OCI-LY7 (cell line): ENCODE measurements at regions not wholly inside any gene's neighbourhood (a gene's known extent, or its start where the extent isn't known, plus 50 kb on each side); places are given as distances from the start of the nearest gene placed in this dataset.

Experiments
- BruUV-seq: library from RNA; stranded (reverse); fragments of 400-500 nt; replicated peaks from 2 replicates; lab custom pipeline; 2021; lab: Mats Ljungman, UMichigan
- CTCF ChIA-PET: fragments of 300-600 bp; sonication (Branson Sonifier 250); formaldehyde crosslinking; loops from one replicate; lab custom pipeline; 2022; ENCODE audit warnings: antibody characterized with exemption; ENCODE audit not compliant: unreplicated experiment; lab: Charles Lee
- POLR2A ChIA-PET: fragments of 300-600 bp; sonication (Branson Sonifier 250); formaldehyde crosslinking; loops from one replicate; lab custom pipeline; 2022; ENCODE audit warnings: antibody characterized with exemption; lab: Charles Lee
- DNase-seq: peaks from one replicate; pipeline ENCODE4 v3.0.0-alpha.2; 2015; ENCODE audit warnings: low spot score
- H2AFZ ChIP-seq: fragments of 200-600 bp; sonication (generic), shearing (Covaris generic); 2 replicates; pipeline ENCODE4 v1.6.1; 2014; ENCODE audit warnings: mild to moderate bottlenecking, antibody characterized with exemption, low read length, moderate library complexity
- H3K27ac ChIP-seq: fragments of 200-600 bp; sonication (generic); 2 replicates; pipeline ENCODE4 v1.5.1; 2014; ENCODE audit warnings: mixed run types, low read depth, mild to moderate bottlenecking, moderate library complexity, low read length, inconsistent platforms; ENCODE audit not compliant: poor library complexity, severe bottlenecking
- H3K36me3 ChIP-seq: fragments of 200-600 bp; sonication (generic); 2 replicates; pipeline ENCODE4 v1.6.1; 2014; ENCODE audit warnings: mild to moderate bottlenecking, antibody characterized with exemption, low read length, moderate library complexity, mixed read lengths; ENCODE audit not compliant: insufficient read depth
- H3K4me1 ChIP-seq: fragments of 200-600 bp; sonication (generic); 2 replicates; pipeline ENCODE4 v1.5.1; 2014; ENCODE audit warnings: mild to moderate bottlenecking, low read length; ENCODE audit not compliant: insufficient read depth, poor library complexity, severe bottlenecking
- H3K4me2 ChIP-seq: fragments of 200-600 bp; sonication (generic); 2 replicates; pipeline ENCODE4 v1.6.1; 2014; ENCODE audit warnings: mild to moderate bottlenecking, low read length
- H3K4me3 ChIP-seq: fragments of 200-600 bp; sonication (generic); 2 replicates; pipeline ENCODE4 v1.5.1; 2014; ENCODE audit warnings: mild to moderate bottlenecking, low read depth, low read length; ENCODE audit not compliant: poor library complexity, severe bottlenecking
- H3K79me2 ChIP-seq: fragments of 200-600 bp; sonication (generic); 2 replicates; pipeline ENCODE4 v1.6.1; 2016; ENCODE audit warnings: low read depth, mild to moderate bottlenecking, low read length, moderate library complexity, mixed read lengths; ENCODE audit not compliant: insufficient read depth
- H3K9me2 ChIP-seq: fragments of 200-600 bp; sonication (generic); 2 replicates; pipeline ENCODE4 v1.6.1; 2016; ENCODE audit warnings: mild to moderate bottlenecking, low read length, mixed read lengths; ENCODE audit not compliant: insufficient read depth
- H3K9me3 ChIP-seq: fragments of 200-600 bp; sonication (generic); 2 replicates; pipeline ENCODE4 v1.6.1; 2014; ENCODE audit warnings: mild to moderate bottlenecking, mixed run types, low read length, mixed read lengths
- H4K20me1 ChIP-seq: fragments of 200-600 bp; sonication (generic); 2 replicates; pipeline ENCODE4 v1.6.1; 2014; ENCODE audit warnings: mild to moderate bottlenecking, antibody characterized with exemption, low read length, moderate library complexity, mixed read lengths; ENCODE audit not compliant: insufficient read depth
- EZH2phosphoT487 ChIP-seq: fragments of 200-600 bp; sonication (generic); IDR thresholded peaks from 2 replicates; pipeline ENCODE4 v1.6.1; 2018; ENCODE audit warnings: low read depth, borderline replicate concordance, mild to moderate bottlenecking, mixed run types, antibody characterized with exemption, low read length, moderate library complexity, mixed read lengths
- intact Hi-C: fragments of 100-400 bp; cut with micrococcal nuclease; formaldehyde crosslinking; loops from one replicate; pipeline ENCODE4 v1.10.0; 2022; ENCODE audit not compliant: unreplicated experiment
- TF ChIP-seq, protein P1 (sequence below): fragments of 200-600 bp; sonication (generic); conservative IDR thresholded peaks from 2 replicates; pipeline ENCODE4 v1.5.1; 2014; ENCODE audit warnings: mild to moderate bottlenecking, antibody characterized with exemption, low read length, moderate library complexity, mixed read lengths

DNA sequence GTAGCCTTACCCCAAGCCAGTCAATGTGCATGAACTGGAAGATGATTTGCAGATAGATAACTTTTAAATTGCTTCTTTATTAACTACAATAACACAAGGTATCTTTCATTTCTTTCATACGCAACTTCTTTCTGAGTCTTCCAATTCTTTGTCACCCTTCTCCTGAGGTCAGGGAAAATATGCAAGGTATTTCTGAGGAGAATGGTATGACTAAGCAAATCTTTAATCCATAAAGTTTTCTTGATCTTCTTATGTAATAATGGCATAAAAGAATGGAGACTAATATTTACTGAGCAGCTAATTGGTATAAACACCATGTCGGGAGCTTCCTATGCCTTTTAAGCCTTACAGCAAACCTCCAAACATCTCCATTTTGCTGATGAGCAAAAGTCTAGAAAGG is 438.9 kb downstream of the KCNJ2 start:
- POLR2A ChIA-PET, result no interaction called here

DNA sequence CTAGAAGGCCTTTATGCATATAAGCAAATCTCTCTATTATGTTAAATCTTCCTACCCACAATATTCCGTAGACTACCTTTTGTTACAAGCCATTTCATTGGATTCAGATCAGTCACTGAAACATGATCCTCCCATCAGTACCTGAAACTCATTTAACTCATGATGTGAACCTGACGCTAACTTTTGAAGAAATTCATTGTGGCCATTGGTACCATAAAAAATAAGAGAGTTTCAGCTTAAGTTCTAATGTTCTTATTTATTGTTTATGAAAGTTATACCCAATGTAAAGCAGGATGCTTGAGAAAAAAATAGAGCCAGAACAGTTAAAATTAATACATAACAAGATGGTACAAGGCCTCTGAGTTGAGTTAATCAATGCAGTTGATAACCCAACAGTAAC is 439.6 kb downstream of the KCNJ2 start:
- no peaks in the 10 kb centered on the region for H3K79me2 ChIP-seq
- ChIA-PET CTCF (no interaction called here), POLR2A (no interaction called here)
- no peak overlapping the region for H2AFZ ChIP-seq
- no peaks in the 10 kb centered on the region for H4K20me1 ChIP-seq
- no TSS peak for BruUV-seq
- no peak overlapping the region for H3K4me2 ChIP-seq
- TF ChIP-seq, protein P1, sequence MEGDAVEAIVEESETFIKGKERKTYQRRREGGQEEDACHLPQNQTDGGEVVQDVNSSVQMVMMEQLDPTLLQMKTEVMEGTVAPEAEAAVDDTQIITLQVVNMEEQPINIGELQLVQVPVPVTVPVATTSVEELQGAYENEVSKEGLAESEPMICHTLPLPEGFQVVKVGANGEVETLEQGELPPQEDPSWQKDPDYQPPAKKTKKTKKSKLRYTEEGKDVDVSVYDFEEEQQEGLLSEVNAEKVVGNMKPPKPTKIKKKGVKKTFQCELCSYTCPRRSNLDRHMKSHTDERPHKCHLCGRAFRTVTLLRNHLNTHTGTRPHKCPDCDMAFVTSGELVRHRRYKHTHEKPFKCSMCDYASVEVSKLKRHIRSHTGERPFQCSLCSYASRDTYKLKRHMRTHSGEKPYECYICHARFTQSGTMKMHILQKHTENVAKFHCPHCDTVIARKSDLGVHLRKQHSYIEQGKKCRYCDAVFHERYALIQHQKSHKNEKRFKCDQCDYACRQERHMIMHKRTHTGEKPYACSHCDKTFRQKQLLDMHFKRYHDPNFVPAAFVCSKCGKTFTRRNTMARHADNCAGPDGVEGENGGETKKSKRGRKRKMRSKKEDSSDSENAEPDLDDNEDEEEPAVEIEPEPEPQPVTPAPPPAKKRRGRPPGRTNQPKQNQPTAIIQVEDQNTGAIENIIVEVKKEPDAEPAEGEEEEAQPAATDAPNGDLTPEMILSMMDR, result no peak
- TF ChIP-seq EZH2phosphoT487, result no peak
- H3K9me2 ChIP-seq, result no peaks in the 10 kb centered on the region
- H3K4me3 ChIP-seq, result no peak overlapping the region
- H3K9me3 ChIP-seq, result no peaks in the 10 kb centered on the region
- DNase-seq, result no peak
- intact Hi-C loops, result no loop called here
- no peak overlapping the region for H3K27ac ChIP-seq
- H3K4me1 ChIP-seq, result no peaks in the 10 kb centered on the region
- no peaks in the 10 kb centered on the region for H3K36me3 ChIP-seq

More for the DNA sequence above, 438.9 kb downstream of the KCNJ2 start:
- H3K4me2 ChIP-seq, result no peak overlapping the region
- no peaks in the 10 kb centered on the region for H4K20me1 ChIP-seq
- no peak overlapping the region for H3K4me3 ChIP-seq
- H3K9me3 ChIP-seq, result no peaks in the 10 kb centered on the region
- H3K79me2 ChIP-seq, result no peaks in the 10 kb centered on the region
- no peaks in the 10 kb centered on the region for H3K9me2 ChIP-seq
- CTCF ChIA-PET, result no interaction called here
- TF ChIP-seq, protein P1, result no peak
- TF ChIP-seq EZH2phosphoT487, result no peak
- no peaks in the 10 kb centered on the region for H3K4me1 ChIP-seq
- no peak overlapping the region for H2AFZ ChIP-seq
- no TSS peak for BruUV-seq
- no peak for DNase-seq
- H3K27ac ChIP-seq, result no peak overlapping the region
- no peaks in the 10 kb centered on the region for H3K36me3 ChIP-seq
- intact Hi-C loops, result no loop called here

DNA sequence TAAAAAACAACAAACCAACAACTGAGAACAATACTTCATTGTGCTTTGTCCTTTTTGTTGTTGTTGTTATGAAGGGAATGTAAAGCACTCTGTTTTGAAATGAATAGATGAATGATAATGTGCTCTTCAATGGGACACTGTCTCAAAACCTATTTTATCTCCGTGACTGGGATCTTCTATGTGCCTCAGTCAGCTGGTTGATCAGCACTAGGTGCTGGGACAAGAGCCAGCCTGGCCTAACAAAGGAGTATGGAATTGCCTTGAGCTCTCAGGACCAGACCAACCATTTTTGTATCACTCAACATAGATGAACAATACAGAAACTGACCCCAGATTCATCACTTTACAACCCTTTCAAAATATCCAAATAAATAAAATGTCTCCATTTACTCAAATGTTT is 440.2 kb downstream of the KCNJ2 start:
- intact Hi-C loops, result no loop called here
- Histone ChIP-seq H3K9me2 (no peaks in the 10 kb centered on the region), H2AFZ (no peak overlapping the region), H3K4me1 (no peaks in the 10 kb centered on the region), H3K27ac (no peak overlapping the region), H3K9me3 (no peaks in the 10 kb centered on the region), H4K20me1 (no peaks in the 10 kb centered on the region), H3K79me2 (no peaks in the 10 kb centered on the region), H3K36me3 (no peaks in the 10 kb centered on the region), H3K4me3 (no peak overlapping the region), H3K4me2 (no peak overlapping the region)
- DNase-seq, result no peak
- no TSS peak for BruUV-seq
- ChIA-PET CTCF (no interaction called here), POLR2A (interaction anchor here (0.9 kb wide), 1 partner anchor 20 kb away, joined by 3 read pairs; no protein-coding TSS in a partner anchor)
- TF ChIP-seq EZH2phosphoT487, result no peak
- TF ChIP-seq, protein P1, result no peak
